ENCODE measurements at regions not wholly inside any gene's neighbourhood (a gene's known extent, or its start where the extent isn't known, plus 50 kb on each side); places are given as distances from the start of the nearest gene placed in this dataset.

DNA sequence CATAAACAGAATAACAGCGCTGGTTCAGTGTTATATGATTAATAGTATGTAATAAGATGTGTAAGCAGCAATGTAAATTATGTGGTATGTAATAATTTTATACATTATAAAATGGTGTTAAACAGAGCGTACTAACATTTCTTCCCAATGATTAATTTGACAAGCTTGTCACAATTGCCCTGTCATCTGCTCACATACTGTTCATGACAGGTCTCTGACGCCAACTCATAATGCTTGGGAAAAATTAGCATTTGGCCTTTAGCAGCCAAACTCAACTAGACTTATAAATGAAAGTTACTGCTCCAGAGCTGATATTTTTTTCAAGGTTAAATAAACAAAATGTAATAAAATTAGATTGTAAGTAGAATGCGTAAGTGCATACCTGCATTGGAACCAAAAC, 246.8 kb downstream of the TRAM1L1 start:
- TF ChIP-seq CTCF (conservative IDR thresholded peaks at IDR 0.05 in 1 of 2, IDR thresholded peaks at IDR 0.05 in 1 of 2; ENCODE audit: low read depth in 1 of 2, low read length in 2 of 2) (no peak), EZH2 (IDR thresholded peaks at IDR 0.05; ENCODE audit: low read length, missing control alignments) (no peak)
